ENCODE measurements at regions not wholly inside any gene's neighbourhood (a gene's known extent, or its start where the extent isn't known, plus 50 kb on each side); places are given as distances from the start of the nearest gene placed in this dataset.
A peak's percentile ranks its signal among the peaks of the same experiment; 100 is the strongest.

DNA sequence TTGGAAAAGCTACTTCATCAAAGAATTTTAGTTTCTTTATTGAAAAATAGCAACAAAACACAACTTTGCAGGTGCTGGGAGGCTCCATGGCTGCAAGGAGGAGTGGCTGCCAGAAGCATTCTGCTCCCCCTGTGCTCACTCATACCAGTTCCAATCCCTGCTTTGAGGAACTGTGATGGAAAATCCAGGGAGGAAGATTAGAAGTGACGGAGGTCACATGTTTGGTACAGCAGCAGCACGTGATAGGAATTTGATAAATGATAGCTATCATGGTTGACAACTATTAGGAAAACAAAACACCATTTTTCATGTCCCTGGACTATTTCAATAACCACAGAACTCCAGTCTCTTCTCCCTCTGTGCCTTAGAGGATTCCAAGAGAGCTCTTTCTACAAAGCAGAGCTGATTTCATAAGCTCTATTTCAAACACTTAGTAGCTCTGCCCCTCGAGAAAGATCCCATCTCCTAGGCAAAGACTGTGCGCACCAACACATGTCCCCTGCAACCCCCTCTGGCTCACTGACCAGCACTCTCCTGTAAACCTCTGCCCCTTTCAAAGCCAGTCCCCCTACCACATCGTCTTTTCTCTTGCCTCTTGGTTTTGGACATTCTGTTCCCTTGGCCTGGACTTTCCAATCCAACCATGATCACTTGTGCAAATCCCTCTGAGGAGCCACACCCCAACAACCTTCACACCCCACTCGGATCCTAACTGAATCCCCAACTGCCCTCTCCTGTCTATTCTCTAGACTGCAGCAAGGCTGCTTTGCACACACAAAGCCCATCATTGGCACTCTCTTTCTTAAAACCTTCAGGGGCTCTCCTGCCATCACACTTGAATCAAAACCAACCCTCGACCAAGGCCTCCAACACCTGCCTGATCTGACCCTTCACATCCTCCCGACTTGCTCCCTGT, 352.4 kb upstream of the PKDCC start:
- DNase-seq (ENCODE audit: low spot score), result no peak

DNA sequence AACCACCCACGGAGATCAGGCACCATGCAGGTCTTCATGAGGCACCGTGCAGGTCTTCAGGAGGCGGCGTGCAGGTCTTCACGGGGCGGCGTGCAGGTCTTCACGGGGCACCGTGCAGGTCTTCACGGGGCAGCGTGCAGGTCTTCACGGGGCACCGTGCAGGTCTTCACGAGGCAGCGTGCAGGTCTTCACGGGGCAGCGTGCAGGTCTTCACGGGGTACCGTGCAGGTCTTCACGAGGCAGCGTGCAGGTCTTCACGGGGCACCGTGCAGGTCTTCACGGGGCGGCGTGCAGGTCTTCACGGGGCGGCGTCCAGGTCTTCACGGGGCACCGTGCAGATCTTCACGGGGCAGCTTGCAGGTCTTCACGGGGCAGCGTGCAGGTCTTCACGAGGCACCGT, 350.4 kb upstream of the PKDCC start:
- DNase-seq (ENCODE audit: low spot score), result no peak

DNA sequence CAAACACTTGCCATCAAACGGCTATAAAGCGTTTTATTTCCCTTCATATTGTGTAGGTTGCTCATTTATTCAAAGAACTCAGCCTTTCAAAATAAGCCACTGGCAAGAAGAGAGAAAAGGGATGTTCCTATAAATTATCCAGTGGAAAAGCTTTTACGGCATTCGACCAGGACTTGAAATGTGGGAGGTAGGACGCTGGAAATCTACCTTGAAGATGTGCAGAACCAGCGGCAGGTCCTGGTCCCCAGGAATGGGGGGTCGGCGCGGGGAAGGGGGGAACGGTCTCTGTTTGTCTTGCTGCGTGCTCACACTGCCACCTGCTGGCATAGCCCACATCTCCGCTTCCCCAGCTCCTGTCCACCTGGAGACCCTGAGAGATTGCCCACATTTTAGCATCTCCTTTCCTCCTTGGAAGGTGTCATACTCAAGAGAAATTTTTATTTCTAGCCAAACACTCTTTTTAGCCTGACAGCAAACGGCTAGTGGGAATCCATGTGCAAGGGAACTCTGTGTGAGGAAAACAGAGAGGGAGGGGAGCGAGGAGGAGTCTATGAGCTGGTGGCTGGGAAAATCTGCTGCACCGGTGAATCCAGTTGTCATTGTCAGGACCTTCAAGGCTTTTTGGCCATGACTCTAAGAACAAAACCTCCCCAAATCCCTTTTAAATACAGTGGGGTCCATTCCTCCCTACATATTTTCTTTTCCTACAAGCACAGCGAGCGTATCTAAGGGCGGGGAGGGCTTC, 349.0 kb upstream of the PKDCC start:
- peak; percentile 74 for DNase-seq (ENCODE audit: low spot score)

DNA sequence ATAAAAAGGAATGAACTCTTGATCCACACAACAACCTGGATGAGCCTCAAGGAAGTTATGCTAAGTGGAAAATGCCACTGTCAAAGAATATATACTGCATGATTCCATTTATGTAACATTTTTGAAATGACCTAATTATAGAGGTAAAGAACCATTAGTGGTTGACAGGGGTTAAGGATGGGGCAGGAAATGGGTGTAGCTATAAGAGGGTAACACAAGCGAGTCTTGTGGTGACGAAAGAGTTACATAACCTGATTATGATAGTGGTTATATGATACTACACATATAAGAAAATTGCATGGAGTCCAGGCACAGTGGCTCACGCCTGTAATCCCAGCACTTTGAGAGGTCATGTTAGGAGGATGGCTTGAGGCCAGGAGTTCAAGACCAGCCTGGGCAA, 346.6 kb upstream of the PKDCC start:
- DNase-seq (ENCODE audit: low spot score), result no peak

DNA sequence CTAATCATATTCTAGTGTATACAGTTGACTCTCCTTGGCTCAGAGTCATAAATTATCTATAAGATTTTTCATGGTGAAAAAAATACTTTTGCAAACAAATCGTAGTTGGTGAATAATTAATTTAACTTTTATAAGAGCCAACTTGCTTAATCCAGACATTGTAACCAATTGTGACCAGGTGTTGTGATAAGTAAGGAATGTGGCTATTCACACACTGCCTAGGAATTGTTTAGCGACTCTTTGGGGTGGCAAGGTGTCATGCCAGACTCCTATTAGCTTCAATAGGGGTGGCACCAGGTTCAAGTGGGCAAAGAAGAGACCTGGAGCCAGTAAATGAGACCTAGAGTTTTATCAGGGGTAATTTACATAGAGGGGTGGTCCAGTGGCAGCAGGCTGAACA, 344.7 kb upstream of the PKDCC start:
- DNase-seq (ENCODE audit: low spot score), result no peak

DNA sequence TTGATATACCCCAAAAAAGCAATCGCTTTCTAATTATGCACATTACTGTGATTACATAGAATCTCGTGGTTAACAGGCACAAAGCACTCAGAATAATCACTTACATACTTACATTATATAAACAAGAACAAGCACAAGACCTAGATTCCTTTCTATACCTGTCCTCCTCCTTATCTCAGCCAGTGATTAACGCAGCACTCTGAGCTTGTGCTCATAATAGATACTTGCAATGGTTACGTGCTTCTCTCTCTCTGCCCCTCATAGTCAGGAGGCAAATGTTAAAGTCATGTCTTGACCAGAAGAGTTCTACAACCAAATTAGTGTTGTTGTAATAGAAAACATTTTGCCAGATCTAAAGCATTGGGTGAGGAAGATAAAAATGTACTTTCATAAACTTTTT, 342.2 kb upstream of the PKDCC start:
- DNase-seq (ENCODE audit: low spot score), result no peak

DNA sequence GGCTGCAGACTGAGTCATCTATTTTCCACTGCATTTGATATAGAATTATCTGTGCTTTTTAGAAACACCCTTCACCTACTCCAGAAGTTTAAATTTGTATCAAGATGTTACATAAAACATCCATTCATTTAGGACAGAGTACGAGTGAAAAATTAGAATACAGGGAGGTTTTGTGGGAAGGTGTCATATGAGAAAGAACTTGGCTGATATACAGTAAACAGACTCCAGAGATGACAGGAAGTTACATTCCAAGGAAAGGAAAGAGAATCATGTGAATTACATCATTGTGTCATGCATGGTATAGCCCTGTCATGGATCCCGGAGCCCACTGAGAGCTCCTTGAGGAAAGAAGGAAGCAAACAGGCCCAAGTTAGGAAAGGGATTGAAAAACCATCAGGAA, 341.5 kb upstream of the PKDCC start:
- no peak for DNase-seq (ENCODE audit: low spot score)

DNA sequence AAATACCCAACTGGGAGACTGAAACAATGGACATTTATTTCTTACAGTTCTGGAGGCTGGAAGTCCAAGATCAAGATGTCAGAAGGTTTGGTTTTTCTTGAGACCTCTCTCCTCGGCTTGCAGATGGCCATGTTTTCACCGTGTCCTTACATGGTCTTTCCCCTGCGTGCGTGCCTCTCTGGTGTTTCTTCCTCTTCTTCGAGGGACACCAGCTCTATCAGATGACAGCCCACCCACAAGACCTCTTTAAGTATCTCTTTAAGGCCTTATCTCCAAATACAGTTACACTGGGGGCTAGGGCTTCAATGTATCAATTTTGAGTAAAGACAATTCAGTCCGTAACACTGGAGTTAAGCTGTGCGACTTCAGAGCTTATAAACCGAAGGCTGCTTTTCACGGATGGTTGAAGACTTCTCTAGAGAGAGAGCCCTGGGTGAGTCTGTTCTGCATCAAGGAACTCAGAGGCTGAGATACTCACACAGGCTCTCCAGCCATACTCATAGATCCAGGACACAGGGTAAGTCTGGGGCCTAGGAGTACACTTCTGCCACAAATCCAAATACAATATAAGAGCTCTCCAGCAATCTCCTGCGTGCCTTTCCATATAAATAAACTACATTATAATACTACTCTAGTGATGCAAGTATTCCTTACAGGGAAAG, 339.9 kb upstream of the PKDCC start:
- DNase-seq (ENCODE audit: low spot score), result no peak

DNA sequence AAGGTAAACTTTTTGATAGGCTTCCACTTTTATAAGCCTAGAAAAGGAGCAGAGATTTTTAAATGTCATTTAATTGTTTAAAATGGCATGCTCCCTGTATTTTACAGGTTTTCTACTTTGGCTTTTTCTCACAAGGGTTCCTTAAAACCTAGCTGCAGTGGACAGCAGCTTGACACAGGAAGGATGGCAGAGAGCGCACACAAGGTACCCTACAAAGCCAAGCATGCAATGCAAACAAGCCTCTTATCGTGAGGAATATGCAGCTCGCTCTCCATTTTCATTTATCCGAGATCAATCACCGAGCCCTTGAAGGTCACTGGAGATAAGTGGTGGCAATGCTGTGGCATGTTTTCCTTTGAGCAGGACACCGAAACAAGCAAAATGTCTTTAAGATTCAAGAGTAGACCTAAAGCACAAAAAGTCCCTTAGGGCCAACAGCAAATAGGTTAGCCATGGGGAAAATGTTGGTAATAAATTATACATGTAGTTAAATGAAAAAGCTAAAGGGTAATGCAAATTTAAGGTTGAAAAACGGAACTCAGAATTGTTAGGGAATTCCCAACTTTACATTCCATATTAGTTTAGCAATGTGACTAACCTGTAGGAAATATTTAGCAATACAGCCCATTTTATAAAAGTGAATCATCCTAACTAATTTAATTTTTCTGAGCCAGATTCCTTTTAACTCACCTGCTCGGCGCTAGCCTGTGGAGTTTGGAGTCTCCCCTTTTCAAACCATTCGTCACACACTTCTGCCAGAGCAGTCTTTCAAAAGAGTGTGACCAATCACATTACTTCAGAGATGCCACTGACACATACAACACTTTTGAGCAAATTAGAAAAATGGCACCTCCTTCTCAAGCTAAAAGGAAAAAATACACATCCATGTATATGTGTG, 337.9 kb upstream of the PKDCC start:
- DNase-seq (ENCODE audit: low spot score), result no peak

DNA sequence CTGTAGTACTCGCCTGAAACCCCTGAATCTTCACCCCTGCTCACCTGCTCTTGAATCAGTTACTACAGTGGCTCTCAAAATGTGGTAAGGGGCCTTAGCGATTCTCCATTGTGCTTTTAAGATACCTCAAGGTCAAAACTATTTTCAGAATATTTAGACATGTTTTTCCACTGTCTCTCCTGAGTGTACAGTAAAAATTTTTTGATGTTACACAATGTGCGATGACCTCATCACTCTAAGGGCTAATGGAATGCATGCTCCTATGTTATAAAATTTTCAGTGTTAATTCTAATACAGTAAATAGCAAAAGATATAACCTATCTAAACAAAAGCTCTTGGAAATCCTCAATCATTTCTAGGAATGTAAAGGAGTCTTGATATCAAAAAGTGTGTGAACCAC, 336.9 kb upstream of the PKDCC start:
- DNase-seq (ENCODE audit: low spot score), result no peak

DNA sequence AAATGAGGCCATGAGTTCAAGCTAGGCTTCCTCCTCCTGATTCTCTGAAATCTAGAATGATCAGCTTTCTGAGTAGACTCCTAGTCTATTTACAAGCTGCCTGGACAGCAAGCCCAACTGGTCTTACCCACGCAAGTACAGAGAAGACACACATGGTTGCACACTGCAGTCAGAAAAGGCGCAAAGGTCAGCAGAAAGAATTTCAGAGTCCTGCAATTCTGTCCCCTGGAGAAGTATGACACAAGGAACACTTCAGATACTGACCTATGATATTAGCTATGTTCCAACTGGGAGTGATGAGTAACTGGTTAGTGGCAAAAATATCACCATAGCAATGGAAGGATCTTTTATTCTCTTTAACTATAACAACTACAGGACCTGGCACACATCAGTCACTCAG, 336.1 kb upstream of the PKDCC start:
- no peak for DNase-seq (ENCODE audit: low spot score)

DNA sequence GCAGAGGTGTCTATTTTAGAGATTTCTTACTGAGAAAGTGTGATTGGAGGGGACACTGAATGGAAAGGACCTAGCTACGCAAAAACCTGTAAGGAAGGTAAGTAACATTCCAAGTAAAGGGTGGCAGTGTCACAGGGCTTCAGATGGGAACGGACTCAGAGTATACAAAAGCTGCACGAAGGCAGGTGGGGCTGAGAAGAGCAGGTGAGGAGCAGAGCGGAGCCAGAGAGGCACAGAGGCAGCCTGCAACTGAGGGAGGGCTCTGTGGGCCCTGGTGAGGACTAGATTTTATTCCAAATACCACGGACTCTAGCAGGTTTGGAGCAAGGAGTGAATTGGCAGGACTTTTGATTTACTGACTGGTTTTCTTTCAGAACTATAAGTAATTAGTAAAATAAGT, 331.3 kb upstream of the PKDCC start:
- no peak for DNase-seq (ENCODE audit: low spot score)

DNA sequence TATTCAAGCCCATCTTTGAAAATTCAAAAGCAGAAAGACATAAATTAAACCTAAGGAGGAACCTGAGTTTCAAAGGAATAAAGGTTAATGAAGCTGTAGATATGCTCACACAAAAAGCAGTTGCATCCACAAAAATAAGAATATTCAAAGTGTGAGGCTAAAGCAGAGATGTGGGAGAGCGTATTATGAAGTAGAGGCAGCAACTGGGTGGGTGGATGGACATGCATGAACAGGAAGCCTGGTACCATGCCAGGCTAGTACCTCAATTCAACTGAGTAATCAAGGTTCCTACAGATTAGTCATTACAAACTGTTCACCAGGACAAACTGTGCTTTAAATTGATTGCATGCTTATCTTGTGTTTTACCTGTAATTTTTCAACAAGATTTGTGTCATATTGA, 330.0 kb upstream of the PKDCC start:
- no peak for DNase-seq (ENCODE audit: low spot score)

DNA sequence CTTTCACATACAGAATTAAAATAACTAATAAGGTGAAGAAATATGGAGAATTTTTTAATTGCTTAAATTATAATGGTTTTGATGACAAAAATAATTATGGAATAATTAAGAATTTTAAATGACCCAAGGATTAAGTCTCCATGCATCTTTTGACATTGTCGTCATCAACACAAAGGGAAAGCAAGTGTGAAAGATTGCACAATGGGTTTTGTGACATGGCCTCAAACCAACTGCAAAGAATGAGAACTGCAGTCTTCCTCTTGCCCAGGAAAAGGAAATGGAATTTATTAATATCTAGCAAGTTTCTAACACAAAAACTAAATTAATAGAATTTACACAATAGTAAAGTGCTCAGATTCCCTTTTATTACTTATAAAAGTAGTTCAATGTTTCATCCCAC, 329.1 kb upstream of the PKDCC start:
- DNase-seq (ENCODE audit: low spot score), result no peak

DNA sequence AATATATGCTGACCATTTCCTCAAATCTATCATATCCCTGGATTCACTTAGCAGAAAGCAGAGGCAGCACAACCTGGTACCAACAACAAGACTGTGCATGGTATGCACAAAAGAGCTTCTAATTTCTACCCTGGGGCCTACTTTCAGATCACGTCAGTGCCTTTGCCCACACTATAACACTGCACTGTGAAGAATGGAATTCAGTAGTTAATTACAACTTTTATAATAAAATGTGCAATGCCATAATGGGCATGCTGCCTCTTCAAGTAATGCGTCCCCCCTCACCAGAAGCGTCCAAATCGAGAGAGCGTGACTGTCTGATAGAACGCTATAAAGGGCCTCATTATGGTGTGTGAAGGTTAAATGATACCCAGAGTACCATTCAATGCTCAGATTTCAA, 328.1 kb upstream of the PKDCC start:
- no peak for DNase-seq (ENCODE audit: low spot score)

DNA sequence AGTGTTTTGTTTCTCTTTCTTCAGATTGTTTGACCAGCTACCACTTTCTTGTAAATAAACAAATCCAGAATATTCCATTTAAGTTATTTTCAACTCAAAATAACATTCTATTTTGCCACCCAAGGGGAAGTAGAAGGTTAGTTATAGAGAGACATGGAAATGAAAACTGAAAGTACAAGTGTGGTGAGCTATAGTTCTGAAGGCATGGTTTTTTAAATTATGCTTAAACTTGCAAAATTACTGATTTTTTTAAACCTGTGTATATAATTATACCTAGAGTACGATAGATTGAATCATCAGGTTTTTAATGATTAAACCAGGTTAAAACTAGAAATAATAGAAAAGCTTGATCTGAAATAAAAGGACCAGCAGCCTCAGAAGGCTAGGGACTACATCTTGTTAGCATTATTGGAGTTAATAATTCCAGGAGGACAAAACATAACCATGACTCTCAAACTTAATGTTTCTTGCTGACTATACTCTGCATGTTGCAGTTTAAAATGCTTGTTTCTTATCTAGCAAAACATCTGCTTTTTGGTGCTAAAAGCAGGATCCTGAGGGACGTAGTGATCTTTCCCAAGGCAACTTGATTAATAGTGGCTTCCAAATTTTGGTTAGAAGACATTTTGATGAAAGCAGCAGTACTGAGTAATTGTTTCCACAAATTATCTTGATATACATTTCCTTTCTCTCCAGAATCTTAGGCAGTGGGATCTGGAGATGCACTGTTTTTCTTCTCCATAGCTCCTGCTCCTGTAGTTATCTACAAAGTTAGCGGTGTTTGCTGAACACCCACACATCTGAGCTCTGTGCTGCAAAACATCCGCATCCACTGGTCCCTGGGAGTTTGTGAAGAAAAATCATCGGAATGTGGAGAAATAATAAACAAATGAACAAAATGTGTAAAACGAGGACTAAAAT, 327.2 kb upstream of the PKDCC start:
- DNase-seq (ENCODE audit: low spot score), result no peak

DNA sequence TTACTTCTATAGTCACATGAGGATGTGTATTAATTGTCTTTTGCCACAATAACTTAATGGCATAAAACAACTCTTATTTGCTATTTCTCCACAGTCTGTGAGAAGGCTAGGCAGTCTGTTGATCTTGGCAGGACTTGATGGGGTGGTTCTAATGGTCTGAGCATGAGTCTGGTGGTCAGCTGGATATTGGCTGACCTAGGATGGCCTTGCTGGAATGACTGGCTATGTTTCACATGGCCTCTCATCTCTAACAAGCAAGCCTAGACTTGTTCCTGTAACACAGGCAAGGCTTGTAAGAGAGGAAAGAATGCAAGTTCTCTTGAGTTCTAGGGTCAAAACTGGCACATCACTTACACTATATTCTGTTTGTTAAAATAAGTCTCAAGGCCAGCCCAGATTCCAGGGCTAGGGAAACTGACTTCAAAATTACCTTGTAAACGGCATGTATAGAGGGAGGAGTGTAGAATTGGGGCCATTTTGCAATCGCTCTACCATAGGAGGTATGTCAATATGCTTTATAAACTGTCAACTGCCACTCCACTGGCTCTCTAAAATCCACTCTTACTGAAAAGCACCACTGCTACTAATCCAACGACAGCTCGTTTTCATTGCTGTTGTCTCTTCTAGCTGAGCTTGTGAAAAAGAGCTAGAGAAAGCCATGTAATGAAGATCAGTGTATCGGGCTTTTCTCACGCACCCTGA, 325.0 kb upstream of the PKDCC start:
- no peak for DNase-seq (ENCODE audit: low spot score)

DNA sequence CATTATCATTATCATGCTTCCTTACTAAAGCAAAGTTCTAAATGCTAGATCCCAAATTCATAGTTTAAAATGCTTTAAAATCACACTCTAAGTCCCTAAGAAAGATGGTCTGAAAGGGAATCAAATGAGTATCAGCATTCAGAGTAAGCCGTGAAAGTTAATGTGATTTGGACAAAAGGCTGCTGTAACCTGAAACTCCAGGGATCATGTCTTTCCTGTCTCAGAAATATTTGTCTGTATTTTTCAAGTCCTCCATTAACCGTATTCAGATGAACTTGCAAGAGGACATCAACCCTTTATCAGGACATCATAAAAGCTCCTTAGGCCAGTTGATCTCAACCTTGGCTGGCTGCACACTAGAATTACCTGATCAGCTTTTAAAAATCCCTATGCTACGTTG, 324.3 kb upstream of the PKDCC start:
- DNase-seq (ENCODE audit: low spot score), result no peak

DNA sequence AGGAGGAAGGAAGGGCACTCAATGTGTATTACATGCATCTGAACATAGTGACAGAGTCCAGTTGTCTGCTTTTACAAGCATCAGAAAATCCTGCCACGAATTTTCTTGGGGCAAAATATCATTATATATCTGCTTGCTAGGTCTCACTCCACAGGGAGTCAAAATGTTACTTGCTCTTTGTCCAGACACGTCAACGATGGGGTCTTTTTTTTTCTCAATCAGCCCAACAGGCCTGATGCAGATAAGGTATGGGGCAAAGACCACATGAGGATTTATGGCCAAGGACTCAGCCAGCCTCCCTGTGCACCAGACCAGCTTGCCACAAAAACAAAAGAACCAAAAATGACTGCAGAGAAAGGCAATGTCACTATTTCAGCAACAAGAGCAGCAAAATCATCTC, 323.4 kb upstream of the PKDCC start:
- no peak for DNase-seq (ENCODE audit: low spot score)

DNA sequence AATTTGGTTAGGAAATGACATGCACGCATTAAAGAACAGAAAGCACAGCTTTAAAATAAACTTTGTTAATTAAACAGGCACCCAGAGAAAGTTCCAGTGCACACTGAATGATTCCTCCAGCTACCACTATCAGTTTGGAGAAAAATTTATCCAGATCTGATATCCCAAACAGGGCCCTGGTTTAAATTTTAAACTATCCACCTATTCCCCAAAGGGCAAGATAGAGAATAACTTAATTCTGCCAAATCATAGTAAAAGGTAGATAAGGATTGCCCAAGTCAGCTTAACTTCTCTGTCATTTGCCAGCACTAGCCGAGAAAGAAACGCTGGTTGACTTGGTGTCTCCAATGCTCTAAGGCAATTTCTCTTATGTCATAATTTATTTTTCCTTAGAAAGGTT, 321.9 kb upstream of the PKDCC start:
- DNase-seq (ENCODE audit: low spot score), result no peak
